ENCODE measurements at regions not wholly inside any gene's neighbourhood (a gene's known extent, or its start where the extent isn't known, plus 50 kb on each side); places are given as distances from the start of the nearest gene placed in this dataset.

- Histone ChIP-seq H3K9me3 (no peaks in the 10 kb centered on the region), H3K27ac (no peak overlapping the region), H3K4me1 (no peaks in the 10 kb centered on the region), H3K4me3 (no peak overlapping the region), H3K27me3 (no peaks in the 10 kb centered on the region), H3K36me3 (no peaks in the 10 kb centered on the region)
- 81 to 92% methylated on average over 5 to 6 of the region's 6 CpGs for WGBS, 2 donors (ENCODE audit: low coverage in 1 of 2)
- ATAC-seq: no peak
- no peak for TF ChIP-seq POLR2AphosphoS5 (IDR thresholded peaks at IDR 0.05)
These were observed 54.5 kb upstream of the PRICKLE1 start for GRCh38 chr12:42643881-42644579.

GRCh38 chr12:42641221-42641885, 51.8 kb upstream of the PRICKLE1 start:
- Histone ChIP-seq H3K27me3 (no peaks in the 10 kb centered on the region), H3K9me3 (no peaks in the 10 kb centered on the region), H3K4me1 (no peaks in the 10 kb centered on the region), H3K4me3 (no peak overlapping the region), H3K36me3 (no peaks in the 10 kb centered on the region), H3K27ac (no peak overlapping the region)
- ATAC-seq: no peak
- 21 to 50% methylated on average over 1 of the region's 1 CpG for WGBS, 2 donors (ENCODE audit: low coverage in 1 of 2)
- TF ChIP-seq EP300 (IDR thresholded peaks at IDR 0.05) (no peak), POLR2AphosphoS5 (IDR thresholded peaks at IDR 0.05) (no peak), CTCF (IDR thresholded peaks at IDR 0.05) (no peak), POLR2A (IDR thresholded peaks at IDR 0.05) (no peak)

GRCh38 chr12:42640391-42640790, 50.8 kb upstream of the PRICKLE1 start:
- Histone ChIP-seq H3K27me3 (no peaks in the 10 kb centered on the region), H3K9me3 (no peaks in the 10 kb centered on the region), H3K27ac (no peak overlapping the region), H3K4me1 (no peaks in the 10 kb centered on the region), H3K36me3 (no peaks in the 10 kb centered on the region), H3K4me3 (no peak overlapping the region)
- 58 to 77% methylated on average over 2 of the region's 2 CpGs for WGBS, 2 donors (ENCODE audit: low coverage in 1 of 2)
- TF ChIP-seq POLR2A (IDR thresholded peaks at IDR 0.05) (no peak), CTCF (IDR thresholded peaks at IDR 0.05) (no peak), EP300 (IDR thresholded peaks at IDR 0.05) (no peak), POLR2AphosphoS5 (IDR thresholded peaks at IDR 0.05) (no peak)
- ATAC-seq: no peak

- TF ChIP-seq EP300 (IDR thresholded peaks at IDR 0.05) (no peak), CTCF (IDR thresholded peaks at IDR 0.05) (no peak), POLR2A (IDR thresholded peaks at IDR 0.05) (no peak), POLR2AphosphoS5 (IDR thresholded peaks at IDR 0.05) (no peak)
These were observed 50.0 kb upstream of the PRICKLE1 start for GRCh38 chr12:42639556-42639955.

More at GRCh38 chr12:42639556-42639955, 50.0 kb upstream of the PRICKLE1 start:
- Histone ChIP-seq H3K4me3 (no peak overlapping the region), H3K27me3 (no peaks in the 10 kb centered on the region), H3K9me3 (no peaks in the 10 kb centered on the region), H3K27ac (no peak overlapping the region), H3K36me3 (no peaks in the 10 kb centered on the region), H3K4me1 (no peaks in the 10 kb centered on the region)
- ATAC-seq: no peak

Small RNA genes lying in the stretch of these regions (small RNA-seq; reads per million reads assigned to genes)
- gene MRPS36P5 (0 reads per million in 4 donors), gene RPS27P21 (0 reads per million in 4 donors)
